Skeletal muscle tissue (tissue), 3 donors: ENCODE measurements at regions not wholly inside any gene's neighbourhood (a gene's known extent, or its start where the extent isn't known, plus 50 kb on each side); places are given as distances from the start of the nearest gene placed in this dataset.

Experiments
- H3K27ac ChIP-seq: one replicate; pipeline ENCODE4 v1.7.0; 2013; ENCODE audit warnings: mild to moderate bottlenecking, low read depth, low read length, inconsistent platforms
- H3K27me3 ChIP-seq, 3 donors: one replicate each; pipeline ENCODE4 v1.7.0; 2013; ENCODE audit warnings: low read length in 3 of 3; ENCODE audit not compliant: control insufficient read depth in 3 of 3, insufficient read depth in 3 of 3
- H3K36me3 ChIP-seq, 3 donors: one replicate each; pipeline ENCODE4 v1.7.0; 2013; ENCODE audit warnings: low read length in 3 of 3; ENCODE audit not compliant: control insufficient read depth in 3 of 3, insufficient read depth in 3 of 3
- H3K4me1 ChIP-seq, 3 donors: one replicate each; pipeline ENCODE4 v1.7.0; 2013; ENCODE audit warnings: low read length in 3 of 3, mild to moderate bottlenecking in 3 of 3; ENCODE audit not compliant: control insufficient read depth in 3 of 3, insufficient read depth in 3 of 3
- H3K4me3 ChIP-seq, 3 donors: one replicate each; pipeline ENCODE4 v1.7.0; 2013; ENCODE audit warnings: low read length in 3 of 3
- H3K9ac ChIP-seq, 3 donors: one replicate each; pipeline ENCODE4 v1.7.0; 2013; ENCODE audit warnings: low read length in 3 of 3, mild to moderate bottlenecking in 3 of 3, moderate library complexity in 2 of 3, low read depth in 1 of 3
- H3K9me3 ChIP-seq, 3 donors: one replicate each; pipeline ENCODE4 v1.7.0; 2013; ENCODE audit warnings: low read length in 3 of 3; ENCODE audit not compliant: control insufficient read depth in 3 of 3
- donor health status: Osteomylitis.

GRCh38 chr10:3946234-3947229, 161.5 kb upstream of the KLF6 start:
- Histone ChIP-seq H3K9ac (no peak overlapping the region), H3K36me3 (no peaks in the 10 kb centered on the region), H3K4me3 (no peak overlapping the region), H3K9me3 (no peaks in the 10 kb centered on the region), H3K27me3 (no peaks in the 10 kb centered on the region), H3K4me1 (peaks cover 0 to 3% (median 0%) of the 10 kb centered on the region in 3 donors), H3K27ac (no peak overlapping the region)

- H3K4me3 ChIP-seq, result no peak overlapping the region
- no peaks in the 10 kb centered on the region for H3K36me3 ChIP-seq
- no peak overlapping the region for H3K27ac ChIP-seq
- peaks cover 0 to 3% (median 0%) of the 10 kb centered on the region in 3 donors for H3K4me1 ChIP-seq
- H3K9ac ChIP-seq, result no peak overlapping the region
- no peaks in the 10 kb centered on the region for H3K9me3 ChIP-seq
- no peaks in the 10 kb centered on the region for H3K27me3 ChIP-seq
These were observed 160.0 kb upstream of the KLF6 start for GRCh38 chr10:3945026-3945425.

DNA sequence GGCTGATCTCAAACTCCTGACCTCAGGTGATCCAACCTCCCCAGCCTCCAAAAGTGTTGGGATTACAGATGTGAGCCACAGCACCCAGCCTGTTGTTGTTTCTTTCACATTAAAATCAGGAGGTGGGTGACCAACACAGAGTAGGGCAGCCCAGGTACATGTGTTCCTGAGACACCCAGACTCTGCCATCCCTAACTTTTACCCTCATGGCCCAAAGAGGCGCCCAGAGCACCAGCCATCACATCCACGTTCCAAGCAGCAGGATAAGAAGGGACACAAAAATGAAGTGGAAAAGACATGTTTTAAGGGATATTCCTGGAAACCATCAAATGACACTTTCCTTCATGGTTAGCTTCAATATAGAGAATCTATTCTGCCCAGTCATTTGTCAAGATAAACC, 159.6 kb upstream of the KLF6 start:
- H3K4me3 ChIP-seq, result no peak overlapping the region
- H3K27me3 ChIP-seq, result no peaks in the 10 kb centered on the region
- no peaks in the 10 kb centered on the region for H3K36me3 ChIP-seq
- peaks cover 0 to 3% (median 0%) of the 10 kb centered on the region in 3 donors for H3K4me1 ChIP-seq
- H3K9ac ChIP-seq, result no peak overlapping the region
- no peak overlapping the region for H3K27ac ChIP-seq
- no peaks in the 10 kb centered on the region for H3K9me3 ChIP-seq

DNA sequence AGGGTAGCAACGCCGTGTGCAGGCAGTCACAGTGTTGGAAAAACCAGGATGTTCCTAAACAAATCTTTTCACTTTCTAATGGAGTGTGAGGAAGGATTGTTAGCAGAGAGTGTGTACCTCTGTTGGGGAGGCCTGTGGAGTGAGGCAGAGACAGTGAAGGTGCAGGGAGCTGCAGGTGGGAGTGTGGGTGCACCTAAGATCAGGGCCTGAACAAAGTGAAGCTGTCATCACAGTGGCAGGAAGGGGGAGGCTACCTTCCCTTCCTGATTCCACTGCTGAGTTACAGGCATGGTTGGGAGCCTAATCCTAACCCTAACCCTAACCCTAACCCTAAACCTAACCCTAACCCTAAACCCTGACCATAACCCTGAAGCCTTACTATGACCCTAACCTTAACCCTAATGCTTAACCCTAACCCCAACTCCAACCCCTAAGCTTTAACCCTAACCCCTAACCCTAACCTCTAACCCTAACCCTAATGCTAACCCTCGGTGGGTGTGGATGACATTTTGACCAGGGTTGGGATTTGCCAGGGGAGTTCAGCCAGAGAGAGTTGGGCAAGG, 158.8 kb upstream of the KLF6 start:
- Histone ChIP-seq H3K4me1 (peaks cover 0 to 3% (median 0%) of the 10 kb centered on the region in 3 donors), H3K9ac (no peak overlapping the region), H3K36me3 (no peaks in the 10 kb centered on the region), H3K27me3 (no peaks in the 10 kb centered on the region), H3K9me3 (no peaks in the 10 kb centered on the region), H3K4me3 (no peak overlapping the region), H3K27ac (no peak overlapping the region)

GRCh38 chr10:3942937-3943489, 158.0 kb upstream of the KLF6 start:
- H3K9ac ChIP-seq, result no peak overlapping the region
- no peaks in the 10 kb centered on the region for H3K36me3 ChIP-seq
- H3K4me1 ChIP-seq, result peaks cover 0 to 3% (median 0%) of the 10 kb centered on the region in 3 donors
- H3K27me3 ChIP-seq, result no peaks in the 10 kb centered on the region
- H3K9me3 ChIP-seq, result no peaks in the 10 kb centered on the region
- no peak overlapping the region for H3K4me3 ChIP-seq
- H3K27ac ChIP-seq, result no peak overlapping the region

DNA sequence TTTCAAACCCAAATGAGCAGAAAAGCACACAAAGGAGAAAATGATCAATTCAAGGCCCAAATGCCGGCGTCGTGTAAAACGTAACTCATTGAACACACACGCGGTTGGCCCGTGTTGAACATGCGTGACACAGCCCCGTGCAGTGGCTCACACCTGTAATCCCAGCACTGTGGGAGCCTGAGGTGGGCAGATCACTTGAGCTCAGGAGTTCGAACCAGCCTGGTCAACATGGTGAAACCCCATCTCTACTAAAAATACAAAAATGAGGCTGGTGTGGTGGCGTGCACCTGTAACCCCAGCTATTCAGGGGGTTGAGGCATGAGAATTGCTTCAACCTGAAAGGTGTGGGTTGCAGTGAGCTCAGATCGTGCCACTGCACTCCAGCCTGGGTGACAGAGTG, 156.7 kb upstream of the KLF6 start:
- Histone ChIP-seq H3K27ac (no peak overlapping the region), H3K4me3 (no peak overlapping the region), H3K4me1 (peaks cover 0 to 3% (median 0%) of the 10 kb centered on the region in 3 donors), H3K27me3 (no peaks in the 10 kb centered on the region), H3K36me3 (no peaks in the 10 kb centered on the region), H3K9ac (no peak overlapping the region), H3K9me3 (no peaks in the 10 kb centered on the region)

DNA sequence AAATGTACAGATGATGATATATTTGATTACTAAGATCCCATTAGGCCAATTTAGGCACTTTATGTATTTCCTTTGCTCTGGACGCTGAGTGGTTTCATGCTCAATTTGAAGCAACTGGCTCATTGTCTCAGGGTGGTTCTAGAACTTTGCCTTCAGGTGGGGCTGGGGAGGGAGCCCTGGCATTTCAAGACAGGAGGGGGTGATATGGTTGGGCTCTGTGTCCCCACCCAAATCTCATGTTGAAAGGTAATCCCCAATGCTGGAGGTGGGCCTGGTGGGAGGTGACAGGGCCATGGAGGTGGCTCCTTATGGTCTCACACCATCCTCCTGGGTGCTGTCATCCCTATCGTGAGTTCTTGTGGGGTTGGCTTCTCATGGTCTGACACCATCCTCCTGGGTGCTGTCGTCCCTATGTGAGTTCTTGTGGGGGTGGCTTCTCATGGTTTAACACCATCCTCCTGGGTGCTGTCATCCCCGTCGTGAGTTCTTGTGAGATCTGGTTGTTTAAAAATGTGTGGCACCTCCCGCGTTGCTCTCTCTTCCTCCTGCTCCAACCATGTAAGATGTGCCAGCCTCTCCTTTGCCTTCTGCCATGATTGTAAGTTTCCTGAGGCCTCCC, 151.5 kb upstream of the KLF6 start:
- H3K27ac ChIP-seq, result peak overlapping the region; percentile 64
- H3K27me3 ChIP-seq, result no peaks in the 10 kb centered on the region
- peaks cover 3 to 12% (median 4%) of the 10 kb centered on the region in 3 donors for H3K4me1 ChIP-seq
- H3K9me3 ChIP-seq, result no peaks in the 10 kb centered on the region
- H3K4me3 ChIP-seq, result peak overlapping the region in 1 of 3 donors; percentile 52
- H3K36me3 ChIP-seq, result no peaks in the 10 kb centered on the region
- peak overlapping the region in 1 of 3 donors; percentile 10 for H3K9ac ChIP-seq

DNA sequence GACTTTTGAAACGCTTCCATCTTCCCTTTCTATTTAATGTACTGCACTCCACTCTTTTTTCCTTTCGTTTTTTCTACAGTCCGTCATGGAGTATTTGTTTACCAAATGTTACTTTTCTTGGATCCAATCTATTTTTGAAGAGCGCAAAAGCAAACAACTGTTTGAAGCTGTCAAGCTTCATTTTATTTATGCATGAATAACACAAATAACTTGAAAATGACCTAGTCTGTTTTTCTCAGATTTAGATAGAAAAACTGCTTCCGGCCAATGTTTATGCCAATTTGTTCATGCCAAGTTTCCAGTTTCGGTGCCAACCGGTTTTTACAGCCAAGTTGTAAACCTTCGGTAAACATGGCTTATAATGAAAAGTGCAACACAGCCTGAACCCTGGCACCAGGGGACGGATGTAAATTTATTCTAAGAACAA, 150.9 kb upstream of the KLF6 start:
- Histone ChIP-seq H3K27ac (peak overlapping the region; percentile 64), H3K9me3 (no peaks in the 10 kb centered on the region), H3K27me3 (no peaks in the 10 kb centered on the region), H3K4me1 (peaks cover 3 to 12% (median 4%) of the 10 kb centered on the region in 3 donors), H3K9ac (peak overlapping the region in 2 of 3 donors; percentile 10 to 68), H3K36me3 (no peaks in the 10 kb centered on the region), H3K4me3 (peak overlapping the region in 2 of 3 donors; percentile 52 to 56)

- Histone ChIP-seq H3K27ac (peak overlapping the region; percentile 64), H3K9me3 (no peaks in the 10 kb centered on the region), H3K9ac (peak overlapping the region; percentile 28 to 72 (median 68)), H3K4me3 (peak overlapping the region; percentile 52 to 56 (median 52)), H3K36me3 (no peaks in the 10 kb centered on the region), H3K27me3 (no peaks in the 10 kb centered on the region), H3K4me1 (peaks cover 3 to 12% (median 4%) of the 10 kb centered on the region in 3 donors)
These were observed 150.1 kb upstream of the KLF6 start for GRCh38 chr10:3935141-3935540.
